Brain microvascular endothelial cell (primary cell): ENCODE measurements at regions not wholly inside any gene's neighbourhood (a gene's known extent, or its start where the extent isn't known, plus 50 kb on each side); places are given as distances from the start of the nearest gene placed in this dataset.
"Not testable (repeated sequence)": the region's sequence is repeated elsewhere in the genome, so short reads cannot be mapped to it uniquely, and the experiment has no call there.

Experiments
- DNase-seq: peaks from one replicate; pipeline ENCODE4 v3.0.0-alpha.2; 2020
- H3K27ac ChIP-seq: fragments of 250-450 bp; sonication (Bioruptor Pico); 2 replicates; pipeline ENCODE4 v1.5.1; 2020; ENCODE audit warnings: mild to moderate bottlenecking, moderate library complexity
- H3K27me3 ChIP-seq: fragments of 250-450 bp; sonication (Bioruptor Pico); replicated peaks from 2 replicates; pipeline ENCODE4 v1.5.1; 2020; ENCODE audit warnings: mild to moderate bottlenecking
- H3K36me3 ChIP-seq: fragments of 250-450 bp; sonication (Bioruptor Pico); replicated peaks from 2 replicates; pipeline ENCODE4 v1.5.1; 2020; ENCODE audit warnings: mild to moderate bottlenecking
- H3K4me3 ChIP-seq: 2 replicates; pipeline ENCODE4 v1.5.1; 2011; ENCODE audit warnings: low read depth, mild to moderate bottlenecking, control low read depth, low read length, moderate library complexity
- in situ Hi-C: cut with HindIII; loops from 2 replicates; pipeline ENCODE4 v1.10.0; 2017; ENCODE audit warnings: low sequenced_read_pairs, low pct_ligation_motif_present
- TF ChIP-seq, protein P1 (sequence below): IDR thresholded peaks from 2 replicates; pipeline ENCODE4 v1.5.1; 2011; ENCODE audit warnings: low read depth, mild to moderate bottlenecking, moderate library complexity, low read length, control low read depth, inconsistent platforms; ENCODE audit errors: missing control alignments

DNA sequence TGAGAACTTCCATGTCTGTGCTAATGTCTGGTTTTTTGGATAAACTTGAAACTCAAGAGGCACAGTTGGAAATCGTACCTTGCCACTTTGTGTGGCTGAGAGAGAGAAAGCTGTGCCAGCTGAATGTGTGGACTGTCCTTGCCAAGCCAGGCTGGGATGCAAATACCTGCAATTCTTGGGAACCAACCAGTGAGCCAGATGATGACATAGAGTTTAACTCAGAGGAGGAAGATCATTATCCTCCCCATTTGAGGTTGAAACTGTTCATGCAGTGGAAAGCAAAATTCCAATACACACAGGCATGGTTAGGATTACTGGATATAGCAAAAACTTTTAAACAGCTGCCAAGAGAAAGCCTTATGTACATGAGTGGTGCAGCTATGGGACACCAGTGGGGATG, 451.4 kb upstream of the NPAP1 start:
- in situ Hi-C loops = no loop called here
- DNase-seq = no peak
- TF ChIP-seq, protein P1, sequence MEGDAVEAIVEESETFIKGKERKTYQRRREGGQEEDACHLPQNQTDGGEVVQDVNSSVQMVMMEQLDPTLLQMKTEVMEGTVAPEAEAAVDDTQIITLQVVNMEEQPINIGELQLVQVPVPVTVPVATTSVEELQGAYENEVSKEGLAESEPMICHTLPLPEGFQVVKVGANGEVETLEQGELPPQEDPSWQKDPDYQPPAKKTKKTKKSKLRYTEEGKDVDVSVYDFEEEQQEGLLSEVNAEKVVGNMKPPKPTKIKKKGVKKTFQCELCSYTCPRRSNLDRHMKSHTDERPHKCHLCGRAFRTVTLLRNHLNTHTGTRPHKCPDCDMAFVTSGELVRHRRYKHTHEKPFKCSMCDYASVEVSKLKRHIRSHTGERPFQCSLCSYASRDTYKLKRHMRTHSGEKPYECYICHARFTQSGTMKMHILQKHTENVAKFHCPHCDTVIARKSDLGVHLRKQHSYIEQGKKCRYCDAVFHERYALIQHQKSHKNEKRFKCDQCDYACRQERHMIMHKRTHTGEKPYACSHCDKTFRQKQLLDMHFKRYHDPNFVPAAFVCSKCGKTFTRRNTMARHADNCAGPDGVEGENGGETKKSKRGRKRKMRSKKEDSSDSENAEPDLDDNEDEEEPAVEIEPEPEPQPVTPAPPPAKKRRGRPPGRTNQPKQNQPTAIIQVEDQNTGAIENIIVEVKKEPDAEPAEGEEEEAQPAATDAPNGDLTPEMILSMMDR = no peak
- no peak overlapping the region for H3K4me3 ChIP-seq
- no peak overlapping the region for H3K27ac ChIP-seq
- no peaks in the 10 kb centered on the region for H3K36me3 ChIP-seq
- no peaks in the 10 kb centered on the region for H3K27me3 ChIP-seq

- H3K27ac ChIP-seq, H3K36me3 ChIP-seq, in situ Hi-C loops, H3K27me3 ChIP-seq, DNase-seq, H3K4me3 ChIP-seq: not testable (repeated sequence)
These were observed 446.7 kb upstream of the NPAP1 start for GRCh38 chr15:24228922-24229321.

- H3K27me3 ChIP-seq, H3K36me3 ChIP-seq, DNase-seq, H3K27ac ChIP-seq, in situ Hi-C loops, H3K4me3 ChIP-seq: not testable (repeated sequence)
These were observed 442.4 kb upstream of the NPAP1 start for GRCh38 chr15:24233134-24233533.

DNA sequence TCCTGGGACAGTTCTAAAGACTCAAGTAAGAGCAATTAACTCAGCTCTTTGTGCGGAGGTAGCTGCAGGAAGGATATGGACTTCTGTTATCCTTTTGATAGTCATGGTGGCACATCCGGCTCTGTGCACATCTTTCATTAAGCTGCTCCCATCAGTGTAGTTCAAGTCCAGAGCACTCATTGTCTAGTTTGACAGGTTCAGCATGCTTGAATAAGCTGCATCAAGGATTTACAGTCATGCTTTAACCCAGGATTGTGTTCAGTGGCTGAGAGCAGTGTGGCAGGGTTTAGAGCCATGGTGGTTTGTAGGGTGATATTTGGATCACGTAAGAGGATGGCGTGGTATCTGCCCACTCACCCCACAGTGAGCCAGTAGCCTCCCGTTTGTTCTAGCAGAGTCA, 435.0 kb upstream of the NPAP1 start:
- H3K27ac ChIP-seq, DNase-seq, H3K36me3 ChIP-seq, H3K4me3 ChIP-seq, in situ Hi-C loops, H3K27me3 ChIP-seq: not testable (repeated sequence)

- in situ Hi-C loops, DNase-seq, H3K36me3 ChIP-seq, H3K27me3 ChIP-seq, H3K27ac ChIP-seq, H3K4me3 ChIP-seq: not testable (repeated sequence)
These were observed 416.5 kb upstream of the NPAP1 start for GRCh38 chr15:24259106-24259505.

GRCh38 chr15:24260407-24260806, 415.2 kb upstream of the NPAP1 start:
- H3K36me3 ChIP-seq, H3K27me3 ChIP-seq, DNase-seq, in situ Hi-C loops, H3K4me3 ChIP-seq, H3K27ac ChIP-seq: not testable (repeated sequence)

- H3K27me3 ChIP-seq, DNase-seq, H3K36me3 ChIP-seq, in situ Hi-C loops, H3K4me3 ChIP-seq, H3K27ac ChIP-seq: not testable (repeated sequence)
These were observed 414.7 kb upstream of the NPAP1 start for GRCh38 chr15:24260854-24261253.

- H3K27ac ChIP-seq, H3K36me3 ChIP-seq, DNase-seq, in situ Hi-C loops, H3K4me3 ChIP-seq, H3K27me3 ChIP-seq: not testable (repeated sequence)
These were observed 406.9 kb upstream of the NPAP1 start for GRCh38 chr15:24268536-24269165.

GRCh38 chr15:24269166-24269571, 406.4 kb upstream of the NPAP1 start:
- in situ Hi-C loops = no loop called here
- no peaks in the 10 kb centered on the region for H3K27me3 ChIP-seq
- DNase-seq = no peak
- no peak overlapping the region for H3K27ac ChIP-seq
- H3K36me3 ChIP-seq = no peaks in the 10 kb centered on the region
- TF ChIP-seq, protein P1 = no peak
- no peak overlapping the region for H3K4me3 ChIP-seq
